Calu3 (cell line): ENCODE measurements at regions not wholly inside any gene's neighbourhood (a gene's known extent, or its start where the extent isn't known, plus 50 kb on each side); places are given as distances from the start of the nearest gene placed in this dataset.

Experiments used
- BruUV-seq: library from RNA; stranded (reverse); fragments of 400-500 nt; replicated peaks from 2 replicates; lab custom pipeline; 2021; lab: Mats Ljungman, UMichigan
- CTCF ChIA-PET: fragments of 300-600 bp; sonication (Branson Sonifier 250); formaldehyde crosslinking; loops from one replicate; lab custom pipeline; 2022; ENCODE audit warnings: antibody characterized with exemption; lab: Charles Lee
- DNase-seq: peaks from one replicate; pipeline ENCODE4 v3.0.0; 2022
- H3K27ac Mint-ChIP-seq: one replicate; pipeline ENCODE4 v1.8.0; 2022; ENCODE audit warnings: mixed read lengths; ENCODE audit not compliant: unreplicated experiment
- H3K27me3 Mint-ChIP-seq: one replicate; pipeline ENCODE4 v1.8.0; 2022; ENCODE audit warnings: mixed read lengths; ENCODE audit not compliant: unreplicated experiment
- H3K36me3 Mint-ChIP-seq: one replicate; pipeline ENCODE4 v1.8.0; 2022; ENCODE audit warnings: mild to moderate bottlenecking, moderate library complexity, mixed read lengths; ENCODE audit not compliant: insufficient read depth, unreplicated experiment
- H3K4me1 Mint-ChIP-seq: one replicate; pipeline ENCODE4 v1.8.0; 2022; ENCODE audit warnings: mild to moderate bottlenecking, low read depth, mixed read lengths; ENCODE audit not compliant: unreplicated experiment
- H3K4me3 Mint-ChIP-seq: one replicate; pipeline ENCODE4 v1.8.0; 2022; ENCODE audit warnings: mild to moderate bottlenecking, low read depth, moderate library complexity, mixed read lengths; ENCODE audit not compliant: unreplicated experiment
- H3K9me3 Mint-ChIP-seq: one replicate; pipeline ENCODE4 v1.8.0; 2022; ENCODE audit warnings: low read depth, mixed read lengths; ENCODE audit not compliant: unreplicated experiment
- CTCF ChIP-seq: fragments of 200-600 bp; IDR thresholded peaks from one replicate; pipeline ENCODE4 v1.8.0; 2022; ENCODE audit warnings: antibody characterized with exemption; ENCODE audit not compliant: unreplicated experiment
- intact Hi-C: fragments of 100-400 bp; cut with micrococcal nuclease; formaldehyde crosslinking; loops from one replicate; pipeline ENCODE4 v1.10.0; 2022; ENCODE audit not compliant: unreplicated experiment

- Mint-ChIP-seq H3K4me1 (peaks cover 9% of the 10 kb centered on the region), H3K27ac (no peak overlapping the region), H3K9me3 (no peaks in the 10 kb centered on the region), H3K4me3 (no peak overlapping the region), H3K36me3 (no peaks in the 10 kb centered on the region), H3K27me3 (no peaks in the 10 kb centered on the region)
- BruUV-seq: no TSS peak
- intact Hi-C loops: loop anchor here (1.0 to 10.0 kb wide), 4 partner anchors 324 to 498 kb away; no protein-coding TSS in a partner anchor
- DNase-seq: no peak
- CTCF ChIA-PET: no interaction called here
- no peak for TF ChIP-seq CTCF
These were observed 435.3 kb downstream of the MDFIC start for GRCh38 chr7:115356999-115357702.

GRCh38 chr7:115356139-115356746, 434.3 kb downstream of the MDFIC start:
- H3K36me3 Mint-ChIP-seq: no peaks in the 10 kb centered on the region
- TF ChIP-seq CTCF: peak; percentile 40
- H3K9me3 Mint-ChIP-seq: no peaks in the 10 kb centered on the region
- peaks cover 9% of the 10 kb centered on the region for H3K4me1 Mint-ChIP-seq
- DNase-seq: peak; percentile 14
- no peak overlapping the region for H3K27ac Mint-ChIP-seq
- H3K4me3 Mint-ChIP-seq: no peak overlapping the region
- intact Hi-C loops: loop anchor here (1.0 to 10.0 kb wide), 4 partner anchors 325 to 499 kb away; no protein-coding TSS in a partner anchor
- CTCF ChIA-PET: no interaction called here
- no peaks in the 10 kb centered on the region for H3K27me3 Mint-ChIP-seq
- no TSS peak for BruUV-seq

- no TSS peak for BruUV-seq
- H3K4me3 Mint-ChIP-seq: no peak overlapping the region
- no peak for TF ChIP-seq CTCF
- no peaks in the 10 kb centered on the region for H3K27me3 Mint-ChIP-seq
- CTCF ChIA-PET: interaction anchor here (0.6 kb wide), 1 partner anchor 627 kb away, joined by 5 read pairs; no protein-coding TSS in a partner anchor
- intact Hi-C loops: loop anchor here (10.0 kb wide), 2 partner anchors 390 to 500 kb away; no protein-coding TSS in a partner anchor
- H3K4me1 Mint-ChIP-seq: peaks cover 9% of the 10 kb centered on the region
- no peaks in the 10 kb centered on the region for H3K9me3 Mint-ChIP-seq
- DNase-seq: no peak
- no peak overlapping the region for H3K27ac Mint-ChIP-seq
- no peaks in the 10 kb centered on the region for H3K36me3 Mint-ChIP-seq
These were observed 433.0 kb downstream of the MDFIC start for GRCh38 chr7:115354925-115355324.

- intact Hi-C loops: loop anchor here (10.0 kb wide), 2 partner anchors 392 to 502 kb away; no protein-coding TSS in a partner anchor
- no peaks in the 10 kb centered on the region for H3K27me3 Mint-ChIP-seq
- TF ChIP-seq CTCF: no peak
- DNase-seq: no peak
- no TSS peak for BruUV-seq
- H3K36me3 Mint-ChIP-seq: no peaks in the 10 kb centered on the region
- peaks cover 9% of the 10 kb centered on the region for H3K4me1 Mint-ChIP-seq
- CTCF ChIA-PET: no interaction called here
- no peak overlapping the region for H3K4me3 Mint-ChIP-seq
- H3K27ac Mint-ChIP-seq: no peak overlapping the region
- no peaks in the 10 kb centered on the region for H3K9me3 Mint-ChIP-seq
These were observed 430.5 kb downstream of the MDFIC start for GRCh38 chr7:115352375-115352774.
